Astrocyte (in vitro differentiated cells and primary cell): ENCODE measurements at regions not wholly inside any gene's neighbourhood (a gene's known extent, or its start where the extent isn't known, plus 50 kb on each side); places are given as distances from the start of the nearest gene placed in this dataset.

ENCODE experiments used
- DNase-seq: peaks from one replicate; pipeline ENCODE4 v3.0.0-alpha.2; 2010; ENCODE audit warnings: low read depth
- FAIRE-seq: peaks from 2 replicates; lab custom pipeline; 2011; peaks lifted over from hg19 to GRCh38; lab: Jason Lieb, UNC
- H2AFZ ChIP-seq: 2 replicates; pipeline ENCODE4 v1.6.0; 2012; ENCODE audit warnings: low read depth, low read length, inconsistent platforms
- H3K27ac ChIP-seq: 2 replicates; pipeline ENCODE4 v1.5.1; 2011; ENCODE audit warnings: low read depth, low read length, inconsistent platforms
- H3K27me3 ChIP-seq: 2 replicates; pipeline ENCODE4 v1.6.0; 2011; ENCODE audit warnings: low read length, inconsistent platforms; ENCODE audit not compliant: insufficient read depth
- H3K36me3 ChIP-seq: 2 replicates; pipeline ENCODE4 v1.5.1; 2011; ENCODE audit warnings: low read length, inconsistent platforms; ENCODE audit not compliant: insufficient read depth
- H3K4me1 ChIP-seq: 2 replicates; pipeline ENCODE4 v1.5.1; 2011; ENCODE audit warnings: low read length, inconsistent platforms; ENCODE audit not compliant: insufficient read depth
- H3K4me2 ChIP-seq: 2 replicates; pipeline ENCODE4 v1.6.0; 2012; ENCODE audit warnings: low read length, inconsistent platforms
- H3K4me3 ChIP-seq: 2 replicates; pipeline ENCODE4 v1.5.1; 2011; ENCODE audit warnings: low read depth, mild to moderate bottlenecking, low read length, inconsistent platforms; ENCODE audit not compliant: insufficient read depth
- H3K79me2 ChIP-seq: 2 replicates; pipeline ENCODE4 v1.6.0; 2012; ENCODE audit warnings: mild to moderate bottlenecking, low read length, inconsistent platforms; ENCODE audit not compliant: insufficient read depth
- H3K9ac ChIP-seq: 2 replicates; pipeline ENCODE4 v1.6.0; 2012; ENCODE audit warnings: mild to moderate bottlenecking, low read length, inconsistent platforms
- H3K9me3 ChIP-seq: 2 replicates; pipeline ENCODE4 v1.5.1; 2012; ENCODE audit warnings: low read depth, mild to moderate bottlenecking, low read length, inconsistent platforms; ENCODE audit not compliant: insufficient read depth
- H4K20me1 ChIP-seq: 2 replicates; pipeline ENCODE4 v1.6.0; 2012; ENCODE audit warnings: low read length, inconsistent platforms; ENCODE audit not compliant: insufficient read depth
- H3K27ac Mint-ChIP-seq: one replicate; pipeline ENCODE4 v1.8.0; 2021; ENCODE audit warnings: mild to moderate bottlenecking, mixed read lengths; ENCODE audit not compliant: unreplicated experiment
- H3K27me3 Mint-ChIP-seq: one replicate; pipeline ENCODE4 v1.8.0; 2021; ENCODE audit warnings: low read depth, mixed read lengths; ENCODE audit not compliant: unreplicated experiment
- H3K36me3 Mint-ChIP-seq: one replicate; pipeline ENCODE4 v1.8.0; 2021; ENCODE audit warnings: low read depth, mixed read lengths; ENCODE audit not compliant: unreplicated experiment
- H3K4me1 Mint-ChIP-seq: one replicate; pipeline ENCODE4 v1.8.0; 2021; ENCODE audit warnings: low read depth, mixed read lengths; ENCODE audit not compliant: unreplicated experiment
- H3K4me3 Mint-ChIP-seq: one replicate; pipeline ENCODE4 v1.8.0; 2021; ENCODE audit warnings: mild to moderate bottlenecking, moderate library complexity, mixed read lengths; ENCODE audit not compliant: unreplicated experiment
- H3K9me3 Mint-ChIP-seq: one replicate; pipeline ENCODE4 v1.8.0; 2021; ENCODE audit warnings: mild to moderate bottlenecking, mixed read lengths; ENCODE audit not compliant: unreplicated experiment
- EZH2 ChIP-seq: IDR thresholded peaks from 2 replicates; pipeline ENCODE4 v1.6.1; 2012; ENCODE audit warnings: mild to moderate bottlenecking, low read length, inconsistent platforms; ENCODE audit not compliant: insufficient read depth
- TF ChIP-seq, protein P1 (sequence below): IDR thresholded peaks from 2 replicates; pipeline ENCODE4 v1.5.1; 2011; ENCODE audit warnings: low read depth, mild to moderate bottlenecking, inconsistent platforms, low read length, moderate library complexity; ENCODE audit not compliant: insufficient read depth

DNA sequence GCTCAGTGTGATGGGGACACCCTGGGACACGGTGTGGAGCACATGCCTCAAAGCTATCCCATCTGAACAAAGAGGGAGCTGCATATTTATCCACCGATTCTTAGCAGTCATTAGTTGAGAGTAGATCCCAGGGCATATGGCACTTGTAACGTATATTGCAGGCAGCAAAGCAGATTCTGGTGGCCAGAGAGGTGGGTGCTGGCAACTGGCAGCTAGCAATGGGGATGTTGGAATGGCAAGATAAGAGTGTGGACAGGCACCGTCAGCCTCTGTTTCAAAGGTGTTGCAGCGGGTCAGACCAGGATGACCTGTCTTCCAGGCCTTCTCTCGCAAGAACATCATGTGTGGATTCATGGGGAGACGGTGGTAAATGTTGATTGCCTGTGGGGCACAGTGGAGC is 54.0 kb upstream of the ADRA1D start:
- Histone ChIP-seq H3K4me3 (no peak overlapping the region), H3K9me3 (no peaks in the 10 kb centered on the region), H4K20me1 (no peaks in the 10 kb centered on the region), H3K79me2 (no peaks in the 10 kb centered on the region), H3K27me3 (no peaks in the 10 kb centered on the region), H3K36me3 (no peaks in the 10 kb centered on the region), H2AFZ (no peak overlapping the region), H3K9ac (no peak overlapping the region), H3K4me1 (no peaks in the 10 kb centered on the region), H3K4me2 (no peak overlapping the region), H3K27ac (no peak overlapping the region)
- H3K27ac Mint-ChIP-seq = no peak overlapping the region
- TF ChIP-seq, protein P1, sequence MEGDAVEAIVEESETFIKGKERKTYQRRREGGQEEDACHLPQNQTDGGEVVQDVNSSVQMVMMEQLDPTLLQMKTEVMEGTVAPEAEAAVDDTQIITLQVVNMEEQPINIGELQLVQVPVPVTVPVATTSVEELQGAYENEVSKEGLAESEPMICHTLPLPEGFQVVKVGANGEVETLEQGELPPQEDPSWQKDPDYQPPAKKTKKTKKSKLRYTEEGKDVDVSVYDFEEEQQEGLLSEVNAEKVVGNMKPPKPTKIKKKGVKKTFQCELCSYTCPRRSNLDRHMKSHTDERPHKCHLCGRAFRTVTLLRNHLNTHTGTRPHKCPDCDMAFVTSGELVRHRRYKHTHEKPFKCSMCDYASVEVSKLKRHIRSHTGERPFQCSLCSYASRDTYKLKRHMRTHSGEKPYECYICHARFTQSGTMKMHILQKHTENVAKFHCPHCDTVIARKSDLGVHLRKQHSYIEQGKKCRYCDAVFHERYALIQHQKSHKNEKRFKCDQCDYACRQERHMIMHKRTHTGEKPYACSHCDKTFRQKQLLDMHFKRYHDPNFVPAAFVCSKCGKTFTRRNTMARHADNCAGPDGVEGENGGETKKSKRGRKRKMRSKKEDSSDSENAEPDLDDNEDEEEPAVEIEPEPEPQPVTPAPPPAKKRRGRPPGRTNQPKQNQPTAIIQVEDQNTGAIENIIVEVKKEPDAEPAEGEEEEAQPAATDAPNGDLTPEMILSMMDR = no peak
- no peak for TF ChIP-seq EZH2
- no peaks in the 10 kb centered on the region for H3K4me1 Mint-ChIP-seq
- FAIRE-seq (no peak), DNase-seq (no peak)
- peaks cover 4% of the 10 kb centered on the region for H3K9me3 Mint-ChIP-seq
- H3K36me3 Mint-ChIP-seq = no peaks in the 10 kb centered on the region
- H3K4me3 Mint-ChIP-seq = no peak overlapping the region
- H3K27me3 Mint-ChIP-seq = peaks cover 63% of the 10 kb centered on the region

DNA sequence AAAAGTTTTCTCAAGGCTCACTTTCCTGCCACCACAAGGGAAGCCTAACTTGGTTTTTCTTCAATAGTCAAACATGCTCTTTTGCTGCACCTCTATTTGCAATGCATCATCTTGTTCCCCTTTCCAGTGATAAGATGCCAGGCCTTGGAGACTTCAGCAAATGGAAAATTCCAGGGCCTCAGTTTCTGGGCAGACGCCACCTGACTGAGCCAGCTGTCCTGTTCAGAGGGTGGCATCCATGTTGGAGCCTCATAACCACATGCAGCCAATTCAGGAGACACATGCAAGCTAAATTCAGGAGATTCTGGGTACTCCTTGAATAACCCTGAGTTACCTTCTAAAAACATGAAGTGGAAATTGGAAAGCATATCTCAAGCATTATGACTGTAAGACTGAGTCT is 51.8 kb upstream of the ADRA1D start:
- Mint-ChIP-seq H3K27me3 (peaks cover 57% of the 10 kb centered on the region), H3K9me3 (peaks cover 12% of the 10 kb centered on the region), H3K27ac (no peak overlapping the region), H3K36me3 (peaks cover 2% of the 10 kb centered on the region), H3K4me3 (no peak overlapping the region), H3K4me1 (peaks cover 7% of the 10 kb centered on the region)
- H3K9me3 ChIP-seq = no peaks in the 10 kb centered on the region
- H3K9ac ChIP-seq = no peak overlapping the region
- H3K4me3 ChIP-seq = no peak overlapping the region
- no peaks in the 10 kb centered on the region for H3K4me1 ChIP-seq
- no peak overlapping the region for H2AFZ ChIP-seq
- TF ChIP-seq EZH2 = no peak
- TF ChIP-seq, protein P1 = no peak
- no peak overlapping the region for H3K4me2 ChIP-seq
- no peaks in the 10 kb centered on the region for H3K79me2 ChIP-seq
- no peaks in the 10 kb centered on the region for H3K36me3 ChIP-seq
- FAIRE-seq (no peak), DNase-seq (no peak)
- H3K27me3 ChIP-seq = no peaks in the 10 kb centered on the region
- no peaks in the 10 kb centered on the region for H4K20me1 ChIP-seq
- H3K27ac ChIP-seq = no peak overlapping the region

DNA sequence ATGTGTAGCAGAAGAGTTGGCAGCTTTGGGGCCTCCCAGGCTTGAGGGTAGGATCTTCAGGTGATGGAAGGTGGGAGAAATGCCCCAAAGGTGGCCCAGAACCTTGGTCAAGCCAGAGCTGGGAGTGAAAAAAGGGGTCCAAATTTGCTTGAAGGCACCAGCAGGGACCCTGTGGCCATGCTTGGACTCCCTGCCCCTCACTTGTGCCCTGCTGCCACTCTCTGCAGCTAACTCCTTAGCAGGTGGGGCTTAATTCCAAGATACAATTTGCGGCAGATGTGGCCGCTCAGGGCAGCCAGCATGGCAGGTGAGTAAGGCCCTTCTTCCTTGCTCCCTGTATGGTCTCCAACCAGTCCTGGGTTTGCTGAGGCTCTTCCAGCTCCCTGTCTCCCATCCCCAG is 51.3 kb upstream of the ADRA1D start:
- DNase-seq (no peak), FAIRE-seq (no peak)
- no peak overlapping the region for H2AFZ ChIP-seq
- H3K27ac ChIP-seq = no peak overlapping the region
- Mint-ChIP-seq H3K9me3 (peaks cover 13% of the 10 kb centered on the region), H3K36me3 (peaks cover 2% of the 10 kb centered on the region), H3K27ac (no peak overlapping the region), H3K27me3 (peaks cover 55% of the 10 kb centered on the region), H3K4me1 (peaks cover 7% of the 10 kb centered on the region), H3K4me3 (no peak overlapping the region)
- no peaks in the 10 kb centered on the region for H3K27me3 ChIP-seq
- no peaks in the 10 kb centered on the region for H3K9me3 ChIP-seq
- H4K20me1 ChIP-seq = no peaks in the 10 kb centered on the region
- no peak overlapping the region for H3K4me2 ChIP-seq
- TF ChIP-seq, protein P1 = no peak
- TF ChIP-seq EZH2 = no peak
- no peak overlapping the region for H3K4me3 ChIP-seq
- H3K36me3 ChIP-seq = no peaks in the 10 kb centered on the region
- H3K79me2 ChIP-seq = no peaks in the 10 kb centered on the region
- H3K4me1 ChIP-seq = no peaks in the 10 kb centered on the region
- H3K9ac ChIP-seq = no peak overlapping the region
